ENCODE measurements at regions not wholly inside any gene's neighbourhood (a gene's known extent, or its start where the extent isn't known, plus 50 kb on each side); places are given as distances from the start of the nearest gene placed in this dataset.
"Not testable (repeated sequence)": the region's sequence is repeated elsewhere in the genome, so short reads cannot be mapped to it uniquely, and the experiment has no call there.

- H3K36me3 ChIP-seq; DNase-seq; intact Hi-C loops (cut with DNase I); H3K4me3 ChIP-seq (replicated peaks in 1 of 3); H3K4me1 ChIP-seq; H3K27ac ChIP-seq; H3K27me3 ChIP-seq; H3K9me3 ChIP-seq: not testable (repeated sequence)
- WGBS, 2 donors: no CpG with 5 or more reads among the region's 3 CpGs
These were observed 81.9 kb upstream of the FBXO28 start for GRCh38 chr1:224031986-224032385.

GRCh38 chr1:224030257-224030656 lies 83.7 kb upstream of the FBXO28 start:
- intact Hi-C loops (cut with DNase I); H3K4me3 ChIP-seq (replicated peaks in 1 of 3); H3K27ac ChIP-seq; H3K9me3 ChIP-seq; H3K4me1 ChIP-seq; H3K27me3 ChIP-seq; DNase-seq; H3K36me3 ChIP-seq: not testable (repeated sequence)
- WGBS, 2 donors: 83% methylated on average over 6 of the region's 6 CpGs

- H3K36me3 ChIP-seq; H3K4me3 ChIP-seq (replicated peaks in 1 of 3); H3K27ac ChIP-seq; H3K27me3 ChIP-seq; H3K4me1 ChIP-seq; H3K9me3 ChIP-seq; intact Hi-C loops (cut with DNase I): not testable (repeated sequence)
- DNase-seq: peak; percentile 42 to 51
- 38 to 48% methylated on average over 5 of the region's 5 CpGs for WGBS, 2 donors
These were observed 84.5 kb upstream of the FBXO28 start for GRCh38 chr1:224029286-224030025.

DNA sequence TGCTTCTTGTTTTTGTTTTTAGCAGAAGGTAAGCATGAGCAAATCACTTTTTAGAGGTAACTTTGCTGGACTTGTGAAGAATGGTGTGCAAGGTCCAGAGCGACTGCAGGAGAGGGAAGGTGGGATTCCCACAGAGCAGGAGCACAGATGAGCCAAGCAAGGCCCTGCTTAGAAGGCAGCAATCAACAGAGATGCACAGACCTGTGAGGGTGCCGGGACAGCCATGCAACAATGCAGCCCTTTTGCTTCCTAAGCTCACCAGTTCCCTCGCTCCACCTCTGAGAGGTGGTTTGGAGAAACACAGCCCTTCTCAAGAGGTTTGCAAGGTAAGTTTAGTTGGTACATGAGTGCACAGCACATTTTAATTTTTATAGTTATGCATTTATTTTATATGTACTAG lies 85.1 kb upstream of the FBXO28 start:
- H3K9me3 ChIP-seq; H3K4me3 ChIP-seq (replicated peaks in 1 of 3); H3K36me3 ChIP-seq; H3K27ac ChIP-seq; H3K27me3 ChIP-seq; H3K4me1 ChIP-seq; intact Hi-C loops (cut with DNase I); DNase-seq: not testable (repeated sequence)
- 68 to 75% methylated on average over 1 to 2 of the region's 3 CpGs for WGBS, 2 donors

DNA sequence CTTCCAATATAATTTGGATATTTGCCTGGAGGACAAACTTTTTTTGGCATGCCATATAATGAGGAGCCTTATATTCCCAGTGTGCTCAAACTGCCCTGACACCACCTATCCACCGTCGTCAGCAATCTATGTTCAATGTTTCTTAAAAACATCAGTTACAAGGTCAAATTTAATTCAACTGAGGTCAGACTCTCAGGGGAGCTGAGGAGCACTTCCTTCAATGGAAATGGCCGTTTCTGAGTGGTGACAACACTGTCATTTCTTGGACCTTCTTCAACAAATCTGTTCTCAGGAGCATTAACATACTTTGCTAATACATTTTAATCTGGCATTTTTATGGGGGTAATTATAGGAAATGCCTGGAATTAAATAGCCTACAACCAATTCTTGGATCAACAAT lies 90.8 kb upstream of the FBXO28 start:
- H3K4me1 ChIP-seq; intact Hi-C loops (cut with DNase I); H3K4me3 ChIP-seq (replicated peaks in 1 of 3); H3K9me3 ChIP-seq; H3K27ac ChIP-seq; H3K27me3 ChIP-seq; H3K36me3 ChIP-seq; DNase-seq: not testable (repeated sequence)
- WGBS, 2 donors: 50 to 63% methylated on average over 3 of the region's 3 CpGs

DNA sequence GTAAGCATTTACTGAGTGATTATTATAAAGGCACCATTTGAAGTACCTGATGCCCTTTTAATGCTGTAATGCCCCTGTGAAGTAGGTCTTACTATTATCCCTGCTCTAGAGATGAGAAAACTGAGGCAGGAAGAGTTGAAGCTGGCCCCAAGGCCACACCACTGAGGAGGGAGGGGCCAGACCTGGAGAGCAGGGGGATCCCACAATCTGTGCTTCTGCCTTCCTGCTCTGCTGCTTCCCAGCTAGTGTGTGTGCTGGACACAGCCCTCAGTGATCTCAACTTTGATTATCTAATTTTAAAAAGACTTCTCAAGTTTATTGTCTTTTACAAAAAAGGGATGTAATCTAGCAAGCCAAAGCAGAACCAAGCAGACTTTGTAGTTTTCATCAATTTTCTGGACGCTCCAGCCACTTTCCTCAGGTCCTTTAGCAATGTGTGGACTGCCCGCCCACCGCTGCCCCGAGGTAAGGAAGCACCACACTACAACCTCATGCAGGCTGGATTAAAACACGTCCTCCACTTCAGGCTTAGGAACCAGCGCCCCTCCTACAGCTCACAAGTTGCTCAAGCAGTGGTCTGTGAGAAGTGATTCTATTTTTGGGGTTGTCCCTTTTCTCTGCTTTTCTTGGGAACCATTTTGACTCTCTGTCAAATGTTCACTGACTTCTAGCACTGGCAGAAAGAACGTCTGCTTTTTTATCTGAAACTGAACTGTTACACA lies 91.5 kb upstream of the FBXO28 start:
- H3K9me3 ChIP-seq; intact Hi-C loops (cut with DNase I); H3K4me3 ChIP-seq (replicated peaks in 1 of 3); H3K27ac ChIP-seq; DNase-seq; H3K27me3 ChIP-seq; H3K36me3 ChIP-seq; H3K4me1 ChIP-seq: not testable (repeated sequence)
- 25 to 45% methylated on average over 4 to 7 of the region's 7 CpGs for WGBS, 2 donors

- H3K27me3 ChIP-seq; H3K9me3 ChIP-seq; DNase-seq; intact Hi-C loops (cut with DNase I); H3K27ac ChIP-seq; H3K36me3 ChIP-seq; H3K4me1 ChIP-seq; H3K4me3 ChIP-seq (replicated peaks in 1 of 3): not testable (repeated sequence)
- 87 to 89% methylated on average over 3 of the region's 3 CpGs for WGBS, 2 donors
These were observed 94.0 kb upstream of the FBXO28 start for GRCh38 chr1:224019866-224020265.

GRCh38 chr1:224015782-224016181 lies 98.1 kb upstream of the FBXO28 start:
- H3K27ac ChIP-seq; DNase-seq; H3K9me3 ChIP-seq; intact Hi-C loops (cut with DNase I); H3K36me3 ChIP-seq; H3K4me1 ChIP-seq; H3K27me3 ChIP-seq; H3K4me3 ChIP-seq (replicated peaks in 1 of 3): not testable (repeated sequence)
- 94 to 95% methylated on average over 8 of the region's 8 CpGs for WGBS, 2 donors

DNA sequence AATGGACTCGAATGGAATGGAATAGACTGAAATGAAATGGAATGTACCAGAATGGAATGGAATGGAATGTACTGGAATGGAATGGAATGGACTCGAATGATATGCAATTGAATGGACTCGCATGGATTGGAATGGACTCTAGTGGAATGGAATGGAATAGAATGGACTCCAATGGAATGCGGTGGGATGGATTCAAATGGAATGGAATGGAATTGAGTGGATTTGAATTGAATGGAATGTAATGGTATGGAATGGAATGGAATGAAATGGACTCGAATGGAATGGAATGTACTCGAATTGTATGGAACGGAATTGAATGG lies 99.6 kb upstream of the FBXO28 start:
- no peaks in the 10 kb centered on the region for H3K4me1 ChIP-seq
- H3K27ac ChIP-seq: no peak overlapping the region
- no peaks in the 10 kb centered on the region for H3K36me3 ChIP-seq
- TF ChIP-seq, protein P1, sequence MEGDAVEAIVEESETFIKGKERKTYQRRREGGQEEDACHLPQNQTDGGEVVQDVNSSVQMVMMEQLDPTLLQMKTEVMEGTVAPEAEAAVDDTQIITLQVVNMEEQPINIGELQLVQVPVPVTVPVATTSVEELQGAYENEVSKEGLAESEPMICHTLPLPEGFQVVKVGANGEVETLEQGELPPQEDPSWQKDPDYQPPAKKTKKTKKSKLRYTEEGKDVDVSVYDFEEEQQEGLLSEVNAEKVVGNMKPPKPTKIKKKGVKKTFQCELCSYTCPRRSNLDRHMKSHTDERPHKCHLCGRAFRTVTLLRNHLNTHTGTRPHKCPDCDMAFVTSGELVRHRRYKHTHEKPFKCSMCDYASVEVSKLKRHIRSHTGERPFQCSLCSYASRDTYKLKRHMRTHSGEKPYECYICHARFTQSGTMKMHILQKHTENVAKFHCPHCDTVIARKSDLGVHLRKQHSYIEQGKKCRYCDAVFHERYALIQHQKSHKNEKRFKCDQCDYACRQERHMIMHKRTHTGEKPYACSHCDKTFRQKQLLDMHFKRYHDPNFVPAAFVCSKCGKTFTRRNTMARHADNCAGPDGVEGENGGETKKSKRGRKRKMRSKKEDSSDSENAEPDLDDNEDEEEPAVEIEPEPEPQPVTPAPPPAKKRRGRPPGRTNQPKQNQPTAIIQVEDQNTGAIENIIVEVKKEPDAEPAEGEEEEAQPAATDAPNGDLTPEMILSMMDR (IDR thresholded peaks at IDR 0.05): no peak
- TF ChIP-seq POLR2A (IDR thresholded peaks at IDR 0.05): no peak
- 83% methylated on average over 7 of the region's 7 CpGs for WGBS, 2 donors
- no peak for DNase-seq
- no peak overlapping the region for H3K4me3 ChIP-seq (replicated peaks in 1 of 3)
- H3K9me3 ChIP-seq: no peaks in the 10 kb centered on the region
- no peaks in the 10 kb centered on the region for H3K27me3 ChIP-seq
- intact Hi-C loops (cut with DNase I): no loop called here

DNA sequence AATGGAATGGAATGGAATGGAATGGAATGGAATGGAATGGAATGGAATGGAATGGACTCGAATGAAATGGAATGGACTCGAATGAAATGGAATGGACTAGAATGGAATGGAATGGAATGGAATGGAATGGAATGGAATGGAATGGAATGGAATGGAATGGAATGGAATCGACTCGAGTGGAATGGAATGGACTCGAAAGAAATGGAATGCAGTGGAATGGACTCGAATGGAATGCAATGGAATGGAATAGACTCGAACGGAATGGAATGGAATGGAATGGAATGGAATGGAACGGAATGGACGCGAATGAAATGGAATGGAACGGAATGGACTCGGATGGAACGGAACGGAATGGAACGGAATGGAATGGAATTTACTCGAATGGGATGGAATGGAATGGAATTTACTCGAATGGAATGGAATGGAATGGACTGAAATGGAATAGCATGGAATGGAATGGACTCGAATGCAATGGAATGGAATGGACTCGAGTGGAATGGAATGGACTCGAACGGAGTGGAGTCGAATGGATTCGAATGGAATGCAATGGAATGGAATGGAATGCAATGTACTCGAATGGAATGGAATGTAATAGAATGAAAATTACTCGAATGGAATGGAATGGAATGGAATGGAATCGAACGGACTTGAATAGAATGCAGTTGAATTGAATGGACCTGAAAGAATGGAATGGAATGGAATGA lies 100.1 kb upstream of the FBXO28 start:
- intact Hi-C loops (cut with DNase I); H3K4me1 ChIP-seq; DNase-seq; H3K27ac ChIP-seq; H3K4me3 ChIP-seq (replicated peaks in 1 of 3); H3K27me3 ChIP-seq; H3K9me3 ChIP-seq; H3K36me3 ChIP-seq: not testable (repeated sequence)
- WGBS, 2 donors: 83 to 85% methylated on average over 28 of the region's 28 CpGs

DNA sequence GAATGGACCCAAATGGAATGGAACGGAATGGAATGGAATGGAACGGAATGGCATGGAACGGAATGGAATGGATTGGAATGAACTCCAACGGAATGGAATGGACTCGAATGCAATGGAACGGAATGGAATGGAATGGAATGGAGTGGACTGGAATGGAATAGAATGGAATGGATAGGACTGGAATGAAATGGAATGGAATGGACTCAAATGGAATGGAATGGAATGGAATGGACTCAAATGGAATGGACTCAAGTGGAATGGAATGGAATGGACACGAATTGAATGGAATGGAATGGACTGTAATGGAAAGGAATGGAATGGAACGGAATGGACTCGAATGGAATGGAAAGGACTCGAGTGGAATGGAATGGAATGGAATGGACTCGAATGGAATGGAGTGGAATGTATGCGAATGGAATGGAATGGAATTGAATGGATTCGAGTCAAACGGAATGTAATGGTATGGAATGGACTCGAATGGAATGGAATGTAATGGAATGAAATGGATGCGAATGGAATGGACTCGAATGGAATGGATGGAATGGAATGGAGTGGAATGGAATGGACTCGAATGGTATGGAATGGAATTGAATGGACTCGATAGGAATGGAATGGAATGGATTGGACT lies 101.0 kb upstream of the FBXO28 start:
- DNase-seq; H3K4me3 ChIP-seq (replicated peaks in 1 of 3); H3K4me1 ChIP-seq; intact Hi-C loops (cut with DNase I); H3K9me3 ChIP-seq; H3K27me3 ChIP-seq; H3K36me3 ChIP-seq; H3K27ac ChIP-seq: not testable (repeated sequence)
- WGBS, 2 donors: 90% methylated on average over 19 of the region's 19 CpGs
